HG02623 (cell line): ENCODE measurements at regions not wholly inside any gene's neighbourhood (a gene's known extent, or its start where the extent isn't known, plus 50 kb on each side); places are given as distances from the start of the nearest gene placed in this dataset.

ENCODE experiments used
- ATAC-seq: cut with Tn5 transposase; IDR thresholded peaks from one replicate; pipeline ENCODE4 v1.9.1; 2021; ENCODE audit warnings: moderate library complexity; ENCODE audit not compliant: unreplicated experiment

DNA sequence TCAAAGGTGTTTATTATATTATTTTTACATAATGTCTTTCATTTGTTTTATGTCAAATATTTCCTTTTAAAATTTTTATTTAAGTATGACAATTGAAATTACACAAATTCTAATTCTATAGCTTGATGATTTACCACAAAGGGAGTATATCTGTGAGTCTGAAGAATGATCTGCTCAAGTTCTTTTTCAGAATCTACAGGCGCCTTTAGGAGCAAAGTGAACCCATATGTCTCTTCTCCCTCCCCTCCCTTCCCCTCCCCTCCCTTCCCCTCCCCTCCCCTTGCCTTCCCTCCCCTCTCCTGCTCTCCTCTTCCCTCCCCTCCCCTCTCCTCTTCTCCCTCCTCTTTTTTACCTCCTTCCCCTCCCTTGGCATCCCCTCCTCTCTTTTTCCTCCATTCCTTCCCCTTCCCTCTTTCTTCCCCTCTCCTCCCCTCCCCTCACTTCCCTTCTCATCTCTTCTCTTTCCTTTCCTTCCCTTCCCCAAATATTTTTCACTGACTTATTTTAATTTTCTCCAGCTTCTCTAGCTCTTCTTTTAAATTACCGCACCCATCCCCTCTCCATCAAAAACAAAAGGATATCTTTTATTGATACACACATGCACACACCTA, 495.3 kb upstream of the PIK3R1 start:
- no peak for ATAC-seq

DNA sequence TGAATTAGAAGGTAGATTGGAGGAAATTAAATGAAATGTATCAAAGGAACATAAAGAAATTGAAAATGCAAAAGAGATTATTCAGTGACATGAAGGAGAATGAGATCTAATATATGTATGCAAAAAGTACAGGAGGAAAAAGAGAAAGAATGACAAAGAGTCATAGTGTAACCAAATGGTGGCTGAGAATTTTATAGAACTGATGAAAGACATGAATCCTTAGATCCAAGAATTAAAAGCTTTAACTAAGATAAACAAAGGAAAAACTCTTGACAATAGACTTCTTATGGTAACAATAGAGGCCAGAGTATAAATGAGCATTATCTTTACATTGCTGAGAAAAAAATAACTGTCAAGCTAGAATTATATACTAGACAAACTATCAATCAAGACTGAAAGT, 505.4 kb upstream of the CD180 start:
- ATAC-seq = no peak

DNA sequence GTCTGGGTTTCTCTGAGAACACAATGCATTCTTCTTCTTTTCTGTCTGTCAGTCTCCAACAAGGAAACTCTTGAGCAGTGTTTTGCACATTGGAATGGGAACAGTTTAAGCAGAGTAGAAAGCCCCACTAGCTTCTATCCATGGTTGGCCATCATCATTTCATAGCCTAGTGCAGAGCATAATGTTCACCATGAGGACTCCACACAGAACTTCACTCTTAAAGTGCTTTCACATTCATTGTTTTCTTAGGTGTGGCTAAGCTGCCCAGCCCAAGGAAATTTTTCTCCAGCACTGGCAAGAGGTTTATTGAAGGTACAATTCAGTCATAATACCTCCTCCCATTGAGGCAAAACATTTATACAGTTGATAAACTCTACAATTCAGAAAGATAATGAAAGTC, 503.0 kb upstream of the CD180 start:
- ATAC-seq = no peak

DNA sequence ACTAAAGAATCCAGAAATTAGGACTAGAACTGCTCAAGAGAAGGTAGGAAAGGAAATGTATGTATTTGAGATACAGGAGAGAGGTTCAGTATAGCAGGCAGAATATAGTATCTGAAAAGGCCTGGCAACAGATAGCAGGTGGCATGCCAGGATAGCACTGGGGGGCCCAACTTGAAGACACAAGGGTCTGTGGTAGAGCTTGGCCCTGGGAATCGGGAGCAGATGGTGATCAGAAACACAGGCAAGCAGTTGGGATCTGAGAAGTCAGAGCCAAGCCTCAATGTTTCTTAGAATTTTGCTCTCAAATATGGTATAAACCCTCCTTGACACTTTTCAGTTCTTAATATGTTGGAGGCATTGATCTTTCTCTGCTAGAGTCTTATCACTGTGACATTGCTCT, 499.8 kb upstream of the CD180 start:
- ATAC-seq = no peak

DNA sequence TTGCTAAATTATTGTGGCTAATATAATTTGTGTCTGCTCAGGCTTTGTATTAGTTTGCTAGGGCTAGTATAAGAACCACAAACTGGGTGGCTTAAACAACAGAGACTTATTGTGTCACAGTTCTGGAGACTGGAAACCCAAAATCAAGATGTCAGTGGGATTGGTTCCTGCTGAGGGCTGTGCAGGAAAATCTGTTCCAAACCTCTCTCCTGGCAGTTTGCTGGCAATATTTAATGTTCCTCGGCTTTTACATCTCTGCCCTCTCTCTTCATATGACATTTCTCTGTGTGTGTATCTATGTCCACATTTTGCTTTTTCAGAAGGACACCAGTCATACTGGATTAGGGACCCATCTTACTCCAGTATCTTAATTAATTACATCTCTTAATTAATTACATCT, 498.8 kb upstream of the CD180 start:
- no peak for ATAC-seq

DNA sequence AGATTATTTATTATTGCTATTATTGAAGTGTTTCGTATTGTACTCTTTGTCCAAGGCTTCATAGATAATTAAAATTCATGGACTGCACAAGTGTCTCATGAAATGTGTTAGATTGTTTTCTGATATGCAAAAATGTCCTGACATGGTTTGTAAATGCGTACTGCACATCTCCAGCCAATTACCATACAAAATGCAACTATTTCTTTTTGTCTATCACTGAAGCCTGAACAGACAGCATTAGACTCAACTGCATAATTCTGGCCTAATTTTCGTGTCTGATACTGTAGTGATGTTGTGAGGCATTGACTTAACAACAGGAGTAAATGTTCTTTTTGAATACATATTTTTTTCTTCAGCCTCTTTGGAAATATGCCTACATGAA, 498.2 kb upstream of the CD180 start:
- no peak for ATAC-seq

DNA sequence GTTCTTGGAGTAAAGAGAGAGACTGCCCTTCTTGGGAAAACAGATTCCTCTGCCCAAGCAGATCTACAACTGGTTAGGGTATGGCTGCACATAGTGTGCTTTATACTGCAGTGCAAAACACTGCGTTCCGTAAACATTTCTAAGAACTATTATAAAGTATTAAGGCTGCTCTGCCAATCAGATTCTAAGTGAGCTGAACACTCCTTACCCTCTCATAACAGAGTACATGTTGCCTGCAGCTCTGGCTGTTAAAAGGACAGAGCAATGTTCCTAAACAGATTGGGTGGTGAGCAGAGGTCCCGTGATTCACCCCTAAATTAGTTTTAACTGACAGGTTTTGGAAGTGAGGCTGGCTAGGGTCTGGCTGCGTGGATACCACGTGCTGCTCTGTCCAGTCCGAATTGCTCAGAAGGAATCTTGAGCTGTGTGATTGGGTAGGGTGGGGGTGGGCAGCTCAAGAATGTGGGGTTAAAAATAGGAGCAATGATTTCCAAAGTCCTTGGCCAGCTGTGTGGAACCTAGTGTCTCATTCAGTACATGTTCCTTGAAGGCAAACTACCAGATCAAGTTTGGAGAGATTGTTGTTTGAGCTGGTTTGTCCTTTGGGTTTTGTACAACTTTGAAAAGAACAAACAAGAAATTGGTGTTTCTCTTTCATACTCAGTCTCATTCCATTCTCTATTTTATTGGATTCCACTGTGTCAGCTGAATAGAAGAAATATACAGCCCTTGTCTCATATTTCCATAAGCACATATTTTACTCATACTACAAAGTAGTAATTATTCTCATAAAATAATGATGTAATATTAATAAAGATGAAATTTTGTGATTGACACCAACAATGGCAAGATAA, 497.6 kb upstream of the CD180 start:
- no peak for ATAC-seq

DNA sequence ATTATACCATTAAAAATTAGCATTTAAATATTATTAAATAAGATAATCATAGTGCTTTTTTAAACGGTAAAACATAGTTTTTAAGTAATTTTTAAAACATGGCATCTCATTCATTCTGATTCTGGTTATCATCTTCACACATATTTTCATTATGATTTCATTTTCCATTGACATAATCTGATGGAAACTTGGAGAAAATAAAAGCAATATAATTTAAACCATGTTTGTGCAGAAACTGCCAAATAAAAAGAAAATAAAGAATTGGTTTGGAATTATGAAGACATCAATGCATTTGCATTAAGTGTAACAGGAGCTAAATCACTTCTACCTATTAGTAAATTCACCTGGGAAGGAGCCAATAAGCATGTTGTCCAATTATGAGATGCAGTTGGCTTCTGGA, 490.1 kb upstream of the CD180 start:
- ATAC-seq = no peak

DNA sequence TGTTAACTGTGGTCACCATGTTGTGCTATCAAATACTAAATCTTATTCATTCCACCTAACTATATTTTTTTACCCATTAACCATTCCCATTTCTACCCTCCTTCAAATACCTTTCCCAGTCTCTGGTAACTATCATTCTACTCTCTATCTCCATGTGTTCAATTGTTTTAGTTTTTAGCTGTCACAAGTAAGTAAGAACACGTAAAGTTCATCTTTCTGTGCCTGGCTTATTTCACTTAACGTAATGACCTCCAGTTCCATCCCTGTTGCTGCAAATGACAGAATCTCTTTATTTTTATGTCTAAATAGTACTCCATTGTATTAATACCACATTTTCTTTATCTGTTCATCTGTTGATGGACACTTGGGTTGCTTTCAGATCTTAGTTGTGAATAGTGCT, 485.1 kb upstream of the CD180 start:
- ATAC-seq = no peak

DNA sequence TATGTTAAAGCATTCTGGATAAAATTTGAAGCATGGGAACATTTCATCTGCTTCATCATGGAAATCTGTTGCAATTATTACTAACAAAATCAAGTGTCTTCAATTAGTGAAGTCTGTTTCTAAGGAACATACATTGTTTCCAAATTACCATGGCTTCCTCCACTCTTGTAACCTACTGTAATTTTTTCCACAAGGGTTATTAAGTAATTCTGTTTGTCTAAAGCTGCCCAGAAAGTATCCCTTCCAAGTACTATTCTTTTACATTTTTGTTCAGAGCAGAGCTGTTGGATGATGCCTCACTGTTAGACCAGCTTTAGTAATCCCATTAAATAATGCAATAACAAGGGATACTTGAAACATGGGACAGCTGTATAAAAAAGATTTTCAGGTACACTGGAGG, 483.5 kb upstream of the CD180 start:
- ATAC-seq = no peak

DNA sequence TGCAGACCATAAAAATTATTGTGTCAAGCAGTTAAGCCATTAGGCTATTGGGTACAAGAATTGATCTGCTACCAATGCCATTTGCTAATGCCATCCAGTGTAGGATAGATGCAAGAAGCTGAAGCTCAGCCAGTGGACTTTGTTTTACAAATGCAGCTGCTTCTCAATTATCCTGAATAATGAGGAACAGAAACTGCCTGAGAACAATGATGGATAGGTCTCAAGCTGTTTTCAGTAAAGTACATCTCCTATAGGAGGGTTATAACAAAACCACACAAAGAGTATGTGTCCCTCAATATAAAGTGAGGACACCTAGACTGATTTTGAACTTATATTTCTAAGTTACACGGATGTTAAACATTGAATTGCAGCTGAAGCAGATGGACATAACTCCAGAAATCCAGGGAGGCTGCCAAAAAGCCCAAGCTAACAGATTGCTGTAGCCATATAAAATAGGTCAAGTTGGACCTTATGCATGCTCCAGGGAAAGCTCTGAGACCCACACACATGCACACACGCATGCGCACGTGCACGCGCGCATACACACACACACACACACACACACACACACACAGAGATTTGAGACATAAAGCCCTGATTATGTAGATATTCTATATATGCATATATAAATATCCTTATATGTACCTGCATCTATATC, 482.7 kb upstream of the CD180 start:
- ATAC-seq = no peak

DNA sequence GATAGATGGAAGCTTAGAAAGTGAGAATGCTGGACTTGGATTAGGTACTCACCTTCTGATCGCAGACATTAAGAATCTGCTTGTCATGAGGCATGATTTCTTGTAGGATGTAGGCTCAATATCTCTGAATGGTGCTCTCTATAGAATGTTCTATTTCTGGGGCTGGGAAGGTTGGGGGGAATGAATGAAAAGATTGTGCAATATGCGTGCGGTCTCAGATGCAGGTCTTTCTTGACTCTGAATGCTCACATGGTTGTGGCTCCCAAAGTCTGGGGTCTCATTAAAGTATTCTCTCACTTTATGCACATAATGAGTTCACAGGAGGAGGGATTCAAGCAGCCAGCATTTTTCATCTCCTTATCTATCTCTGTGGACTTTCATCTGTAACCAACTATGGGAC, 482.0 kb upstream of the CD180 start:
- ATAC-seq = no peak

DNA sequence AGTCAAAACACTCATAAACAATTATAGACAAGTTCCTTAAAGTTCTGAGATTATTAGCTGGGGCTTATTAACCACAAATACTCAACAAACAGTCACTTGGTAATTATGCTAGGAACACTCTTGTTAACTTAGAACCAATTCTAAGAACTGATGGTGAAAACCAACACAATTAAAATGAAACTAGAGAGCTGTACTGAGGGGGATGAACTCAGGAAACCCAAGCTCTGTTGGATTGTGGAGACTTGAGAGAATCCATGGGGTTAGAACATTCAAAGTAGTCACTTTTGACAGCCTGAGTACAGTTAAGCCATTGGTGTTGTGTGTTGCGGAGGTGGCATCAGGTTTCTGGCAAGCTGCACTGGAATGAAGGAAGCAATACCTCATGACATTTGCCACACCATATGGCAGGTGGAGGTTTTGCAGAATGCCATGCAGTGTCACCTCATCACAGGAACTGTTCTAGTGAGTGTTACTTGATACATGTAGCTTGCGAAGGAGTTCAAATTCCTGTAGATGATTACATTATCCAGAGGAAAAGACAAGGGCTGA, 480.9 kb upstream of the CD180 start:
- no peak for ATAC-seq

DNA sequence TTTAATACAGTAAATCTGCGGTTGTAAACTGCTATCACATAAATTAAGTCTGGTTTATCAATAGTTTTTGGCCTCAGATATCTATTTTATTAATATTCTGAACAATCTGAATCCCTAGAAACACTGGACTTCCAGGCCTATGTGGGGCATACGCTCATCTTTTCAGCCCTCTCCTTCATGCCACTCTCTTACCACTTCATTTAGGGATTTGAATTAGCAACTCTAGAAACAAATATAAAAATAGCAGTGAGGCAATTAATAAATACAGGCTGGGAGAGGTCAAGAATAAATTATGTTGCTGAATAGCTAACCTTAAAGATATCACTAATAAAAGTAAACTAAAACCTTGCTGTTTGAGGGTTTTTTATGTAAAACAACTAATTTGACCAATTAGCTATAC, 480.3 kb upstream of the CD180 start:
- ATAC-seq = no peak

DNA sequence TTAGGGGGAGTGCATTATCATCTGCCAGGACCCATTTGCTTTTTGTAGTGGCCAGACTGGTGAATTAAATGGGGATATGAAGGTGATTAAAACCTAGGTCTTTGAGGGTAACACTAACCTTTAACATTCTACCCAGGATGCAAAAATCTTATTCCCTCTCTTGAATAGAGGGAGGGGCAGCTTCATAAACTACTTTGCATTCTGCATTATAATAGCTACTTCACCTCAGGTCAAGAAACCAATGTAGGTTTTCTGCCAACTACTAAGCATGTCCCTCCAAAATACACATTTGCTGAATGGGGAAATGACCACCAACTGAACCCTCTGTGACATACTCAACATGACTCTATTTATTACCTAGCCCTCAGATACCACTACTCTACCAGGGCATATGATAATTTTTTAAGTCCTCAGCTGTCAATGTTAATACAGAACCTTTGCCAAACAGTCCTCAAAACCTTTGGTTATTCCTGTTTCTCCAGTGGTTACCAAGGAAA, 477.6 kb upstream of the CD180 start:
- no peak for ATAC-seq

DNA sequence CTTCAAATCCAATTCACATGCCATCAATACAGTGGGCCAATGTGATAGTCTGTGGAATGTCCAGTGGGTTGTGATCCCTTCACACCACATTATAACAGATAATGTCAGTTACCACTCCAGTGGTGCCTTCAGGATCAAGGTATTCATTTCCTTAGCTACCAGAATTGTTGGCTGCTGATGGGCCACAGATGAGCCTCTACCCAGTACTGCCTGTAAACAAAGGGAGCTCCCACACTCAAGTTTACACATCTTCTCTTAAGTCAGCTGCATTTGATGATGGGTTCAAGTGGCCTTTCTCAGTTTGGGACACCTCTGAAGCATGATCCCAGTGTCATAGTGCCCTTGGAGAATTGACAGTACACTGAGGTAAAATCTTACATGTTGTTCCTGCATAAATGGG, 477.0 kb upstream of the CD180 start:
- ATAC-seq = no peak

DNA sequence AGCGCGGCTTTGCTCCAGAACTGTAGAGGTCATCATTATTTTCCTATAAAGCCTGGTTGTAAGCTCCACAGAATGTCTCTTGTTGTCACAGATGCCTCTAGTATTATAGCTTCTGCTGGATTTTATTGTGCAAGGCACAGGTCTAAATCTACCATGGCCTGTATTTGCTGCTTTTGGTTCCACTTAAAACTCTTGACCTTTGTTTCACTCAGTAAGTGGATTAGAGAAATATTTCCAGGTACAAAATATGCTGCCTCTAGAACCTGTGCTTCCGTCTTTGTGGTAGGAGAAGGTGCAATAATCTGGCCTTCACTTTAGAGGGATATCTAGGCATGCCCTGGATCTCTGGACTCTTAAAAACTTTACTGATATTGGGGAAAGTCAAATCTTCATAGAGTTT, 476.6 kb upstream of the CD180 start:
- no peak for ATAC-seq

DNA sequence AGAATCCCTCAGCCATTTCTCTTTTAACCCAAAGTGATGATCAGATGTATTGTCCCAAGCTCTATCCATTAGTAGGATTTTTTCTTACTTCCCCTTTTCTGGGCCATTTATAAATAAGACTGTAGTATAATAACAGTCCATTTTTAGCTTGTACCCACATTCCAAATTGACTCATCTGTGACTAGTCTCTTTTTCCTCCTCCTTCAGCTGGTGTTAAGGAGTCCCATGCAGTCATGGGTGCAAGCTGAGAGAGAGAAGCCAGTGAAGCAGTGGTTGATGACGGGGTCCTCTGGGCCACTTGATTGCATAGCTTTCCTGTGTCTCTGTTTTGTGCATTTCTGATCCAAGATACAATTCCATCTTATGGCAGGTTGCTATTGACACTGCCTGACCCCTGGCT, 476.0 kb upstream of the CD180 start:
- no peak for ATAC-seq

DNA sequence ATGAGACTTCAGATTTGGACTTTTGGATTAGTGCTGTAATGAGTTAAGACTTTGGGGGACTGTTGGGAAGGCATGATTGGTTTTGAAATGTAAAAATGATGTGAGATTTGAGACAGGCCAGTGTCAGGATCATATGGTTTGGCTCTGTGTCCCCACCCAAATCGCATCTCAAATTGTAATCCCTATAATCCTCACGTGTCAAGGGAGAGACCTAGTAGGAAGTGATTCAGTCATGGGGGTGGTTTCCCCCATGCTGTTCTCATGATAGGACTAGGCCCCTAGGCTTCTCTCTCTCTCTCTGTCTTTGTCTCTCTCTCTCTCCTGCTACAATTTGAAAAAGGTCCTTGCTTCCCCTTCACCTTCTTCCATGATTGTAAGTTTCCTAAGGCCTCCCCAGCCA, 473.3 kb upstream of the CD180 start:
- ATAC-seq = no peak

DNA sequence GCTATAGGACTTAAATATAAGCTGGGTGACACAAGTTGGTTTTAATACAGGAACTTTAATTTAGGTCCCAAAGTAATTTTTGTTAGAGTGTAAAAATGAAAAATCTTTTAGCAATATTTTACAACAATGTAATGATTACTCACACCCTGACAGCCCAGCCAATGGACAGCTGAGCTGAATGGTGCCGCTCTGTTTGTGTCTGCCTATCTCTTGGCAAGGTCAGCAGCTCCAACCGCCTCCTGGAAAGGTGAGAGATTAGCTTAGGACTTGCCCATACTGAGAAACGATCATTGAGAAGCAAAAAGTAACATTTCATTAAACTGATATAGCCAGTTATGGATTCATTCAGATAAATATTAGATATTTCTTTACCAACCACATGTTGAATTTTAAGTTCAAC, 463.6 kb upstream of the CD180 start:
- no peak for ATAC-seq

DNA sequence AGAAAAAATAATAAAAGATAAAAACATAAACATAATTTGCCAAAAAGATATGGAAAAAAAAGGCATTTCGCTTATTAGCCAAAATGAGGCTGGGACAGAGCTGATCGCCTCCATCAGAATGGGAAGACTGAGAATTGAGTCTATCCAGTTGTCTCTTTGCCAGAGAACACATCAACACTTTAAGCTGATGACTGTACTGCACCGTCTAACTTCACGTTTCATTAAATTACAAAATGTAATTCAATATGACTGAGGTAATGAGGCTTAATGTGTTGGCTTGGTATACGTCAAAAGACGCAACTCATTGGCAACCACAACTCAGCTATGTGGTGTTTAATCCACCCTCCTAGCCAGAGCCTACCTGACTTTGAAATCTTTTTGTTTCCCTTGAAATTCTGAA, 462.7 kb upstream of the CD180 start:
- no peak for ATAC-seq

DNA sequence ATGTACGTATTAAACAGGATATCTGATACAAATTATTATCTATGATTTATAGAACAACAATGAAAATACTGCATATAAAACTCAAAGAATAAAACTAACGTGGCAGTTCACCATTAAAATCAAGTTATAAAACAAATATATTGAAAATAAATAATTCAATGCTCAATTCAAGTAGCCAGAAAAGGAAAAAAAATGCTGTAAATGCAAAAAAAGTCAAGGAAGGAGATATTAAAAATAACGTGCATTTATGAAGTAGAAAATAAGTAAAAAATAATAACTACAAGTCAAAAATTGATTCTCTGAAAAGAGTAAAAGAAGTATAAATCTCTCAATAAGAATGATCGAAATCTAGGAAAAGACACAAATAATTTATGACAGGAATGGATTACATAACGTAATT, 460.5 kb upstream of the CD180 start:
- ATAC-seq = no peak
